DOHH2 (cell line): ENCODE measurements at regions not wholly inside any gene's neighbourhood (a gene's known extent, or its start where the extent isn't known, plus 50 kb on each side); places are given as distances from the start of the nearest gene placed in this dataset.
"Not testable (repeated sequence)": the region's sequence is repeated elsewhere in the genome, so short reads cannot be mapped to it uniquely, and the experiment has no call there.

Experiments
- H3F3A ChIP-seq: fragments of 200-600 bp; sonication (generic), shearing (Covaris generic); 2 replicates; pipeline ENCODE4 v1.6.0; 2016; ENCODE audit warnings: antibody characterized with exemption, mild to moderate bottlenecking; ENCODE audit not compliant: control insufficient read depth, insufficient read depth
- H3K27ac ChIP-seq: fragments of 200-600 bp; sonication (generic); 2 replicates; pipeline ENCODE4 v1.5.1; 2014; ENCODE audit warnings: low read depth, mild to moderate bottlenecking, low read length, moderate library complexity
- H3K27me3 ChIP-seq: fragments of 200-600 bp; sonication (generic); 2 replicates; pipeline ENCODE4 v1.6.1; 2014; ENCODE audit warnings: mild to moderate bottlenecking, low read length, mixed read lengths; ENCODE audit not compliant: control insufficient read depth
- H3K36me3 ChIP-seq: fragments of 200-600 bp; sonication (generic); 2 replicates; pipeline ENCODE4 v1.6.1; 2014; ENCODE audit warnings: mild to moderate bottlenecking, low read length, moderate library complexity, mixed read lengths; ENCODE audit not compliant: control insufficient read depth
- H3K4me1 ChIP-seq: fragments of 200-600 bp; sonication (generic); 2 replicates; pipeline ENCODE4 v1.6.1; 2014; ENCODE audit warnings: mild to moderate bottlenecking, low read length, mixed read lengths; ENCODE audit not compliant: control insufficient read depth
- H3K4me2 ChIP-seq: fragments of 200-600 bp; sonication (generic); 2 replicates; pipeline ENCODE4 v1.6.0; 2014; ENCODE audit warnings: mild to moderate bottlenecking, low read length, moderate library complexity
- H3K4me3 ChIP-seq: fragments of 200-600 bp; sonication (generic); 2 replicates; pipeline ENCODE4 v1.5.1; 2014; ENCODE audit warnings: mild to moderate bottlenecking, low read length, mixed read lengths
- H3K79me2 ChIP-seq: fragments of 200-600 bp; sonication (generic); 2 replicates; pipeline ENCODE4 v1.6.1; 2014; ENCODE audit warnings: mild to moderate bottlenecking, low read length, mixed read lengths; ENCODE audit not compliant: control insufficient read depth
- H3K9me2 ChIP-seq: fragments of 200-600 bp; sonication (generic); replicated peaks from 2 replicates; pipeline ENCODE4 v1.6.1; 2014; ENCODE audit warnings: mild to moderate bottlenecking, low read length, mixed read lengths; ENCODE audit not compliant: control insufficient read depth
- H3K9me3 ChIP-seq: fragments of 200-600 bp; sonication (generic); 2 replicates; pipeline ENCODE4 v1.6.1; 2014; ENCODE audit warnings: antibody characterized with exemption, low read length, mixed read lengths; ENCODE audit not compliant: control insufficient read depth, insufficient read depth
- H4K20me1 ChIP-seq: fragments of 200-600 bp; sonication (generic); 2 replicates; pipeline ENCODE4 v1.6.0; 2014; ENCODE audit warnings: low read depth, mild to moderate bottlenecking, antibody characterized with exemption, low read length, moderate library complexity; ENCODE audit not compliant: control insufficient read depth, insufficient read depth
- EZH2phosphoT487 ChIP-seq: fragments of 200-600 bp; sonication (generic); IDR thresholded peaks from 2 replicates; pipeline ENCODE4 v1.6.1; 2017; ENCODE audit warnings: borderline replicate concordance, mild to moderate bottlenecking, antibody characterized with exemption, low read length, moderate library complexity, mixed read lengths
- TF ChIP-seq, protein P1 (sequence below): fragments of 200-600 bp; sonication (generic); IDR thresholded peaks from one replicate; pipeline ENCODE4 v1.5.1; 2014; ENCODE audit warnings: antibody characterized with exemption, mild to moderate bottlenecking, low read depth, low read length; ENCODE audit not compliant: poor library complexity, severe bottlenecking

DNA sequence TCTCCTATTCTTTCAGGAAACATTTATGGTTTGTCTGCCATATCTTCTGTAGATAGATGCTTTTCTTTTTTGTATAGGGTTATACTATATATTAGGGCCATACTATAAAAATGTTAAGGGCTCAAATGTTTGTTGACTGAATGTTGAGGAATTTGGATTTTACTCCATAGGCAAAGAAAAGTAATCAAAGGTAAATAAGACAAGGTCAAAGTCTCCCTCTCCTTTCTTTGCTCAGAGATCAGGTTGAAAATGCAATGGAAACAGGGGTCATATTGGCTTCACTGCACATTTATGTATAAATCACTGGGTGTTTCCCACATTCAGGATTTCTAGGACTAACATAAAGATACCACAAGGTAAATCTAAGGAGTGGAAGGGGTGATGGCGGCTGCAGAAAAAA, 291.4 kb upstream of the FZD8 start:
- Histone ChIP-seq H3K27me3 (no peaks in the 10 kb centered on the region), H4K20me1 (no peaks in the 10 kb centered on the region), H3K9me2 (no peaks in the 10 kb centered on the region), H3K36me3 (no peaks in the 10 kb centered on the region), H3K9me3 (no peaks in the 10 kb centered on the region), H3K4me1 (no peaks in the 10 kb centered on the region), H3K79me2 (no peaks in the 10 kb centered on the region), H3K4me3 (no peak overlapping the region), H3F3A (no peaks in the 10 kb centered on the region), H3K27ac (no peak overlapping the region), H3K4me2 (no peak overlapping the region)
- TF ChIP-seq EZH2phosphoT487: no peak
- TF ChIP-seq, protein P1, sequence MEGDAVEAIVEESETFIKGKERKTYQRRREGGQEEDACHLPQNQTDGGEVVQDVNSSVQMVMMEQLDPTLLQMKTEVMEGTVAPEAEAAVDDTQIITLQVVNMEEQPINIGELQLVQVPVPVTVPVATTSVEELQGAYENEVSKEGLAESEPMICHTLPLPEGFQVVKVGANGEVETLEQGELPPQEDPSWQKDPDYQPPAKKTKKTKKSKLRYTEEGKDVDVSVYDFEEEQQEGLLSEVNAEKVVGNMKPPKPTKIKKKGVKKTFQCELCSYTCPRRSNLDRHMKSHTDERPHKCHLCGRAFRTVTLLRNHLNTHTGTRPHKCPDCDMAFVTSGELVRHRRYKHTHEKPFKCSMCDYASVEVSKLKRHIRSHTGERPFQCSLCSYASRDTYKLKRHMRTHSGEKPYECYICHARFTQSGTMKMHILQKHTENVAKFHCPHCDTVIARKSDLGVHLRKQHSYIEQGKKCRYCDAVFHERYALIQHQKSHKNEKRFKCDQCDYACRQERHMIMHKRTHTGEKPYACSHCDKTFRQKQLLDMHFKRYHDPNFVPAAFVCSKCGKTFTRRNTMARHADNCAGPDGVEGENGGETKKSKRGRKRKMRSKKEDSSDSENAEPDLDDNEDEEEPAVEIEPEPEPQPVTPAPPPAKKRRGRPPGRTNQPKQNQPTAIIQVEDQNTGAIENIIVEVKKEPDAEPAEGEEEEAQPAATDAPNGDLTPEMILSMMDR: no peak

- not testable (repeated sequence) for H3K36me3 ChIP-seq, H3K4me3 ChIP-seq
These were observed 287.9 kb upstream of the FZD8 start for GRCh38 chr10:35929962-35930361.

GRCh38 chr10:35928748-35929147, 286.7 kb upstream of the FZD8 start:
- no peaks in the 10 kb centered on the region for H3K79me2 ChIP-seq
- H3K36me3 ChIP-seq: no peaks in the 10 kb centered on the region
- no peak overlapping the region for H3K27ac ChIP-seq
- H3F3A ChIP-seq: no peaks in the 10 kb centered on the region
- H3K9me2 ChIP-seq: no peaks in the 10 kb centered on the region
- no peaks in the 10 kb centered on the region for H3K4me1 ChIP-seq
- no peaks in the 10 kb centered on the region for H3K27me3 ChIP-seq
- no peaks in the 10 kb centered on the region for H4K20me1 ChIP-seq
- no peak for TF ChIP-seq EZH2phosphoT487
- TF ChIP-seq, protein P1: no peak
- H3K4me2 ChIP-seq: no peak overlapping the region
- H3K9me3 ChIP-seq: no peaks in the 10 kb centered on the region
- H3K4me3 ChIP-seq: no peak overlapping the region

More at GRCh38 chr10:35929962-35930361, 287.9 kb upstream of the FZD8 start:
- H3K4me2 ChIP-seq, H3K27me3 ChIP-seq, H3K27ac ChIP-seq, H3K9me3 ChIP-seq, H3F3A ChIP-seq, H3K79me2 ChIP-seq, H4K20me1 ChIP-seq, H3K4me1 ChIP-seq, H3K9me2 ChIP-seq: not testable (repeated sequence)

DNA sequence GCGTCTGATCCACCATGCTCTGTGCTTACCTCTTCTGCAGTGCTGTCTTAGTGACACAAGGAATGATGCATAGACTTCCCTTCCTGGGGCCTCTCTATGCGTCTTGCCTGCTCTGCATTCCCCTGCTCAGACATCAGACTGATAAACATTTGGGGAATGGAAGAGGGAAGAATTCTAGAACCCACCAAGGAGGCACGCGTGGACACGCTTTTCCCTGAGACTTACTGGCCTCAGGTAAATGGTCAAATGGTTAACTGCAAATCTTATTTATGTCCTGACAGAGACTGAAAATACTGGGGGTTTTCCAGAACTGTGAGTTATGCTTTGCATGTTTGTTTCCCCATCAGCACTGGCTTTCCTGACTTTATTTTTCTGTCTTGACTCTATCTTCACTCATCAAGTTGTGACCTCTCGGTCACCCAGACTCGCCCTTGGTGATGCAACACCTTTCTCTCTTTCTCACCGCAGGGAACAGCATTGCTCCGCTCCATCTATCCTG, 285.9 kb upstream of the FZD8 start:
- Histone ChIP-seq H3F3A (no peaks in the 10 kb centered on the region), H3K27me3 (no peaks in the 10 kb centered on the region), H3K9me2 (no peaks in the 10 kb centered on the region), H3K4me3 (no peak overlapping the region), H4K20me1 (no peaks in the 10 kb centered on the region), H3K4me2 (no peak overlapping the region), H3K36me3 (no peaks in the 10 kb centered on the region), H3K4me1 (no peaks in the 10 kb centered on the region), H3K79me2 (no peaks in the 10 kb centered on the region), H3K27ac (no peak overlapping the region), H3K9me3 (no peaks in the 10 kb centered on the region)
- TF ChIP-seq, protein P1: no peak
- TF ChIP-seq EZH2phosphoT487: no peak
